GM12864 (cell line): ENCODE measurements at regions not wholly inside any gene's neighbourhood (a gene's known extent, or its start where the extent isn't known, plus 50 kb on each side); places are given as distances from the start of the nearest gene placed in this dataset.
"Not testable (repeated sequence)": the region's sequence is repeated elsewhere in the genome, so short reads cannot be mapped to it uniquely, and the experiment has no call there.

Source experiments
- DNase-seq: peaks from one replicate; pipeline ENCODE4 v3.0.0-alpha.2; 2011; ENCODE audit warnings: low read depth
- H3K4me3 ChIP-seq: 2 replicates; pipeline ENCODE4 v1.5.1; 2011; ENCODE audit warnings: mild to moderate bottlenecking, low read depth, low read length, control low read depth
- TF ChIP-seq, protein P1 (sequence below): IDR thresholded peaks from 2 replicates; pipeline ENCODE4 v1.5.1; 2011; ENCODE audit warnings: low read depth, mild to moderate bottlenecking, moderate library complexity, low read length, control low read depth, inconsistent platforms; ENCODE audit errors: missing control alignments

DNA sequence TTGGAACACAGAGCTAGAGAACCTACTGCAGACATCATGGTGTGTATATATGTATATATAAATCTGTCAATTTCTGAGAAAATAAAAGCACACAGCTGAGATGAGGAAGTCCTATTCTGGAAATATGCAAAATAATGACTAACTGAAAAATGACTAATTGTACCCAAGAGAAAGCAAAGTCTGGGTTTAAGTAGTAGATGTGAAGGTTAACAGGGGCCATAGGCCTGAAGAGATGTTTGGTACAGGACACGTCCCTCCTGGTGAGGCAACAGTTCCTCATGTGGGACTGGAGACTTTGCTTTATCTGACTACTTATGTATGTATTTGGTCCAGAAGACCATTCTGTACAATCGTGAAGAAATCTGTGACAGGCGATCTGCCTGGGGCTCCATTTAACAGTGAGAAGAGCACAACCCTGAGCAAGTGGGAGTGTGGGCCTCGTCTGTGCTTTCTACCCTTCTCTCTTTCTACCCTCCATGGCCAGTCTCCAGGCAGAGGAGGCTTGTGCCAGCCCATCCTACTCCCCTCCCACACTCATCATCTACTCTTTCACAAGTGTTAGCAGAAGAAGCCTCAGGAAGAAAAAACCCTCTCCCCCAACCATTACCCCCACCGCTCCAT lies 67.5 kb downstream of the SLC41A2 start:
- H3K4me3 ChIP-seq, result no peak overlapping the region
- DNase-seq, result no peak
- TF ChIP-seq, protein P1, sequence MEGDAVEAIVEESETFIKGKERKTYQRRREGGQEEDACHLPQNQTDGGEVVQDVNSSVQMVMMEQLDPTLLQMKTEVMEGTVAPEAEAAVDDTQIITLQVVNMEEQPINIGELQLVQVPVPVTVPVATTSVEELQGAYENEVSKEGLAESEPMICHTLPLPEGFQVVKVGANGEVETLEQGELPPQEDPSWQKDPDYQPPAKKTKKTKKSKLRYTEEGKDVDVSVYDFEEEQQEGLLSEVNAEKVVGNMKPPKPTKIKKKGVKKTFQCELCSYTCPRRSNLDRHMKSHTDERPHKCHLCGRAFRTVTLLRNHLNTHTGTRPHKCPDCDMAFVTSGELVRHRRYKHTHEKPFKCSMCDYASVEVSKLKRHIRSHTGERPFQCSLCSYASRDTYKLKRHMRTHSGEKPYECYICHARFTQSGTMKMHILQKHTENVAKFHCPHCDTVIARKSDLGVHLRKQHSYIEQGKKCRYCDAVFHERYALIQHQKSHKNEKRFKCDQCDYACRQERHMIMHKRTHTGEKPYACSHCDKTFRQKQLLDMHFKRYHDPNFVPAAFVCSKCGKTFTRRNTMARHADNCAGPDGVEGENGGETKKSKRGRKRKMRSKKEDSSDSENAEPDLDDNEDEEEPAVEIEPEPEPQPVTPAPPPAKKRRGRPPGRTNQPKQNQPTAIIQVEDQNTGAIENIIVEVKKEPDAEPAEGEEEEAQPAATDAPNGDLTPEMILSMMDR, result no peak

DNA sequence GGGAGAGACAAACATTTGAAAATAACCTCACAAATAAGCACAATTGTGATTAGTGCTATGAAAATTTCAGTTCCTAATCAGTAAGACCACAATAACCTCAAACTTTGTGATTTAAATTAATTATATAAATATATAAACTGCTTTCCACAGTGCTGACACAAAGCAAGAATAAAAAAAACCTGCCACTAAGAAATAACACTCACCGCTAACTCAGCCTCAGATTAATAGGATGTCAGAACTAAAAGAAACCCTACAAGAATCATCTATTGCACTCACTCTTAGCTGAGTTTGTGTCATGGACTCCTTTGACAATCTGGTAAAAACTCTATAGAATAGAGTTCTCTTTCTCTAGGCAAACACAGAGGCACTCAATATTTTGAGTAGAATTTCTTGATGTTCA lies 68.4 kb downstream of the SLC41A2 start:
- DNase-seq, result no peak

DNA sequence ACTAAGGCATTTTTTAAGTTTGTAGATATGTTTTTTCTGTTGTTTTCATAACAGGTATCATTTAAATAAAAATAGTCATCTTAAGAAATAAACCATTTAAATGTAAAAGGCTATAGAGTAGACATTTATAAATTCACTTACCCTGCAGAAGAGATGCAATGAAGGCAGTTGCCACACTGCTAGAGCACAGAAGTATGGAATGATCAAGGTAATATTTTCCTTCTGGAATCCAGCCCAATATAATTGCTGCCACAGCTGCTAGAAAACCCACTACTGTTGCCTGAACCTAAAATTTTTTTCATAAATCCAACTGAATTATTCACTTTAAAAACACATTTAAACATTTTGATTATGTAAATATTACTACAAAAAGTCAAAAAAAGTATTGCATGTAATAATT lies 69.2 kb downstream of the SLC41A2 start:
- TF ChIP-seq, protein P1, result no peak
- no peak for DNase-seq
- no peak overlapping the region for H3K4me3 ChIP-seq

More for the DNA sequence above, 68.4 kb downstream of the SLC41A2 start:
- no peak overlapping the region for H3K4me3 ChIP-seq
- TF ChIP-seq, protein P1, result no peak

DNA sequence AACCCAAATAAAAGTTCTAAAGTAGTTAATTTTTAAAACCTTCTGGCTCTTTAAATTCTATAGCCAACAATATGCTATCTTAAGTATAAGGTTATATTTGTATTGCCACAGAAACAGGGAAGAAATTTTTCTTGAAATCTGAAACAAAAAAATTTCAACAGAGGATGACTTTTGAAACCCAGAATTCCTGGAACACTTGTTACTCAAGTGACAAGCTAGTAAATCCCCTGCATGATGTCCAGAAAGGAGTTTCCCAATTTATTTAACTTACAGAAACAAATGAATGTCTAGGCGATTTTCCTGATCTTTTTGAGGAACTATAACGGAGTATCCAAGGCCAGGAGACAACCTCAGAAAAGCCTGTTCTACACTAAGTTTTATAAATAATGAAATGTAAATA lies 69.6 kb downstream of the SLC41A2 start:
- no peak for DNase-seq
- TF ChIP-seq, protein P1, result no peak
- H3K4me3 ChIP-seq, result no peak overlapping the region

DNA sequence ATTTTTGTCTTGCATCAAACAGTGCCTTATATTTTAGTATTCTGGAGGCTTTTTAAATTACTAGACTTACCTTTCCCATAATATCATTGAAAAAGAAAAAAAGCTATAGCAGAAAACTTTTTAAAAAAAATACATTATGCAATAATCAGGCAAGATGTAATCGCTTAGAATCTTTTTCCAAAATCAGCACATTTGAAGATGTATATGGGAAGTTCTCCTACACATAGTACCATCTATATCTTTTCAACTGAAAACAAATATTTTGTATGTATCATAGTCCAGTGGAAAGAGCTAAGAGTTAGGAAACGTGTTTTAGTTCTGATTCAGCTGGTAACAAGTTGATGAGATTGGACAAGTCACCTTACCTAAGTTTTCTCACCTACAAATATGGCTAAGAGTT lies 70.6 kb downstream of the SLC41A2 start:
- TF ChIP-seq, protein P1, result no peak
- DNase-seq, result no peak
- no peak overlapping the region for H3K4me3 ChIP-seq

- H3K4me3 ChIP-seq, result no peak overlapping the region
- TF ChIP-seq, protein P1, result no peak
- DNase-seq, result no peak
These were observed 71.4 kb downstream of the SLC41A2 start for GRCh38 chr12:104886418-104887401.

- not testable (repeated sequence) for DNase-seq, H3K4me3 ChIP-seq
These were observed 79.2 kb downstream of the SLC41A2 start for GRCh38 chr12:104878858-104879257.
